Activated naive CD4-positive, alpha-beta T cell treated with anti-CD3 and anti-CD28 coated beads for 36 hours (primary cell): ENCODE measurements at regions not wholly inside any gene's neighbourhood (a gene's known extent, or its start where the extent isn't known, plus 50 kb on each side); places are given as distances from the start of the nearest gene placed in this dataset.

ENCODE experiments used
- CTCF ChIA-PET: fragments of 350-600 bp; sonication (Branson Sonifier 250); formaldehyde crosslinking; loops from one replicate; lab custom pipeline; 2021; ENCODE audit warnings: antibody characterized with exemption; lab: Charles Lee
- DNase-seq: peaks from one replicate; pipeline ENCODE4 v3.0.0-alpha.2; 2020
- H3K27ac Mint-ChIP-seq: one replicate; pipeline ENCODE4 v1.8.0; 2021; ENCODE audit warnings: mild to moderate bottlenecking, mixed read lengths
- H3K27me3 Mint-ChIP-seq: one replicate; pipeline ENCODE4 v1.8.0; 2021; ENCODE audit warnings: low read depth, mixed read lengths
- H3K36me3 Mint-ChIP-seq: one replicate; pipeline ENCODE4 v1.8.0; 2021; ENCODE audit warnings: low read depth, mixed read lengths
- H3K4me1 Mint-ChIP-seq: one replicate; pipeline ENCODE4 v1.8.0; 2021; ENCODE audit warnings: low read depth, mixed read lengths
- H3K4me3 Mint-ChIP-seq: one replicate; pipeline ENCODE4 v1.8.0; 2021; ENCODE audit warnings: mild to moderate bottlenecking, moderate library complexity, mixed read lengths
- H3K9me3 Mint-ChIP-seq: one replicate; pipeline ENCODE4 v1.8.0; 2021; ENCODE audit warnings: mixed read lengths
- intact Hi-C: fragments of 100-400 bp; cut with micrococcal nuclease; formaldehyde crosslinking; loops from one replicate; pipeline ENCODE4 v1.15.1; 2023

DNA sequence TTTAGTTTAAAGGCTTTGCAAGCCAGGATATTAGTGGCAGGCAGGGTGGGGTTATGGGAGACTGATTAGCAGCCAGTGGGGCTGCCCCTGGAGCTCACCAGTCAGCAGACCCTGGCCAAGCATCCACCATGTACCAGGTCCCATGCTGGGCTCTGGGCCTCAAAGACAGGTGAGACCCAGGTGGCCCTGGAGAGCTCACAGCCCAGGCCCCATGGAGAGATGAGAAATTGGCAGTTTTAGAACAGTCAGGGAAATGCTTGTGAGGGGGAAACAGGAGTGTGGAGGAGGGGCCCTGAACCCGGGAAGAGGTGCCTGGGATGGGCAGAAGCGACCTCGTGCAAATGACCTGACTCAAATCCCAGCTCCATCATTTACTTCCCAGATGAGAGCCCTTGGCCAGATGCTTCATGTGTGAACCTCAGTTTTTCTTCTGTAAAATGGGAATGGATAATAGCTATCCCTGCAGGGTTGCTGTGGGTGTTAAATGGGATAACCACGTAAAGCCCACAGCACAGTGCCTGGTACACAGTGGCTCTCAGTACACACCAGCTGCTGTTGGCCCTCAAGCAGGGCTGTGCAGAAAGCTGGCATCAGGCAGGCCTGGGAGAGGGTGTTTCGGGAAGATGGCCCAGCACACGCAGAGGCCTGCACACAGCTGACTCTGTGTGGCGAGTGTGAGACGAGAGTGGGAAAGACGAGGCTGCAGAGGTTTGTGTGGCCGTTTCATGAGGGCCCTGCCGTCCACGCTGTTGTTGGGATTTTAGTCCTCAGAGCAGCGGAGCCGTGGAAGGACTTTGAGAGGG, 518.5 kb downstream of the PTPRU start:
- no peak overlapping the region for H3K27ac Mint-ChIP-seq
- no peak overlapping the region for H3K4me3 Mint-ChIP-seq
- peaks cover 5% of the 10 kb centered on the region for H3K27me3 Mint-ChIP-seq
- H3K36me3 Mint-ChIP-seq = no peaks in the 10 kb centered on the region
- intact Hi-C loops = no loop called here
- no peaks in the 10 kb centered on the region for H3K4me1 Mint-ChIP-seq
- CTCF ChIA-PET = no interaction called here
- no peaks in the 10 kb centered on the region for H3K9me3 Mint-ChIP-seq
- DNase-seq = no peak

GRCh38 chr1:29753771-29754572, 517.6 kb downstream of the PTPRU start:
- H3K27ac Mint-ChIP-seq = no peak overlapping the region
- H3K27me3 Mint-ChIP-seq = peaks cover 5% of the 10 kb centered on the region
- no peaks in the 10 kb centered on the region for H3K9me3 Mint-ChIP-seq
- CTCF ChIA-PET = no interaction called here
- no peak for DNase-seq
- intact Hi-C loops = no loop called here
- H3K4me3 Mint-ChIP-seq = no peak overlapping the region
- H3K36me3 Mint-ChIP-seq = no peaks in the 10 kb centered on the region
- H3K4me1 Mint-ChIP-seq = no peaks in the 10 kb centered on the region

GRCh38 chr1:29753244-29753643, 516.9 kb downstream of the PTPRU start:
- CTCF ChIA-PET = no interaction called here
- H3K4me1 Mint-ChIP-seq = no peaks in the 10 kb centered on the region
- no peaks in the 10 kb centered on the region for H3K36me3 Mint-ChIP-seq
- intact Hi-C loops = no loop called here
- no peak for DNase-seq
- no peak overlapping the region for H3K27ac Mint-ChIP-seq
- H3K27me3 Mint-ChIP-seq = peaks cover 5% of the 10 kb centered on the region
- no peak overlapping the region for H3K4me3 Mint-ChIP-seq
- H3K9me3 Mint-ChIP-seq = no peaks in the 10 kb centered on the region

GRCh38 chr1:29752141-29752540, 515.8 kb downstream of the PTPRU start:
- no peak for DNase-seq
- Mint-ChIP-seq H3K27ac (no peak overlapping the region), H3K4me1 (no peaks in the 10 kb centered on the region), H3K4me3 (no peak overlapping the region), H3K9me3 (no peaks in the 10 kb centered on the region), H3K36me3 (no peaks in the 10 kb centered on the region), H3K27me3 (peaks cover 5% of the 10 kb centered on the region)
- intact Hi-C loops = no loop called here
- CTCF ChIA-PET = no interaction called here

DNA sequence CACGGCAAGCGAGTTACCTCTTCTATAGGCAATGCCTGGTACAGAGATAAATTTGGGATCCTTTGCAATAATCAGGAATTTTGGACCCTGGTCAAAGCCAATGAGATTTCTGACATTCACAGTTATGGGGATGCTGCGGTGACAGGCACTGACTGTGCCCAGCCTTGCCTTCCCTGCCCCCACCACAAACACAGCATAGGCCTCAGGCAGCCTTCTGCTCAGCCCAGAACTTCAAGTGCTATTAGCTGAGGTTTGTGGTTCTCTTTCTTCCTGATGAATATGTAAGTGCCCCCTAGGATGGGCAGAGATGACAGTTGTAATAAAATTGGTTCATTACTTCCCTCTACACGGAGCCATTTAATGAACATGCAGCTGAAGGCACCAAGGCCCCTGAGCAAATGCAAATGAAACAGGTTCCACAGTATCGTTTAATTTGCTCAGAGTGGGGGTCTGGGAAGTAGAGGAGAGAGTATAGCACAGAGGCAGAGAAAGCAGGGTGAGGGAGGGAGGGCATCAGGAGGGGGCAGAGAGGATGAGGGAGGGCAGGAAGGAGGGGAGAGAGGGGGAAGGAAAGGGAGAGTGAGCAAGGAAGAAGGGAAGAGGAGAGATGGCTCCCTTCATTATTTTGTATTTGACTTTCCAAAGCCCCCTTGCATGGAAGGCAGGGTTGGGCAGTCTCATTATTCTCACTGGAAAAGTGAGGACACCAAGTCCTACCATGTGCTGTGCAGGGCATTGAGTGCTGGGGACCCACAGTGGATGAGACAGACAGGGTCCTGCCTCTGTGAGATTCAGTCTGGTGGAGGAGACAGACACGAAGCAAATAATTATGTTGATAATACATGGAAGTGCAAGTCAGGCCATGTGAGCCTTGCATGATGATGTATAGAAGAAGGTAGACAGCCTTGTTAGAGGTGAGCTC, 513.0 kb downstream of the PTPRU start:
- no peak for DNase-seq
- Mint-ChIP-seq H3K27me3 (peaks cover 7% of the 10 kb centered on the region), H3K36me3 (no peaks in the 10 kb centered on the region), H3K4me3 (no peak overlapping the region), H3K27ac (no peak overlapping the region), H3K4me1 (no peaks in the 10 kb centered on the region), H3K9me3 (no peaks in the 10 kb centered on the region)
- CTCF ChIA-PET = no interaction called here
- intact Hi-C loops = no loop called here

- Mint-ChIP-seq H3K27me3 (peaks cover 9% of the 10 kb centered on the region), H3K36me3 (no peaks in the 10 kb centered on the region)
These were observed 510.9 kb downstream of the PTPRU start for GRCh38 chr1:29747196-29747595.

GRCh38 chr1:29746076-29746665, 509.8 kb downstream of the PTPRU start:
- intact Hi-C loops = no loop called here
- no peaks in the 10 kb centered on the region for H3K9me3 Mint-ChIP-seq
- H3K4me3 Mint-ChIP-seq = no peak overlapping the region
- CTCF ChIA-PET = no interaction called here
- no peaks in the 10 kb centered on the region for H3K4me1 Mint-ChIP-seq
- no peak overlapping the region for H3K27ac Mint-ChIP-seq
- no peak for DNase-seq
- peaks cover 4% of the 10 kb centered on the region for H3K27me3 Mint-ChIP-seq
- H3K36me3 Mint-ChIP-seq = no peaks in the 10 kb centered on the region

More at GRCh38 chr1:29747196-29747595, 510.9 kb downstream of the PTPRU start:
- DNase-seq = no peak
- no peaks in the 10 kb centered on the region for H3K9me3 Mint-ChIP-seq
- H3K4me1 Mint-ChIP-seq = no peaks in the 10 kb centered on the region
- H3K4me3 Mint-ChIP-seq = no peak overlapping the region
- CTCF ChIA-PET = interaction anchor here (0.6 kb wide), 1 partner anchor 364 kb away, joined by 3 read pairs; no protein-coding TSS in a partner anchor
- no peak overlapping the region for H3K27ac Mint-ChIP-seq
- intact Hi-C loops = no loop called here

DNA sequence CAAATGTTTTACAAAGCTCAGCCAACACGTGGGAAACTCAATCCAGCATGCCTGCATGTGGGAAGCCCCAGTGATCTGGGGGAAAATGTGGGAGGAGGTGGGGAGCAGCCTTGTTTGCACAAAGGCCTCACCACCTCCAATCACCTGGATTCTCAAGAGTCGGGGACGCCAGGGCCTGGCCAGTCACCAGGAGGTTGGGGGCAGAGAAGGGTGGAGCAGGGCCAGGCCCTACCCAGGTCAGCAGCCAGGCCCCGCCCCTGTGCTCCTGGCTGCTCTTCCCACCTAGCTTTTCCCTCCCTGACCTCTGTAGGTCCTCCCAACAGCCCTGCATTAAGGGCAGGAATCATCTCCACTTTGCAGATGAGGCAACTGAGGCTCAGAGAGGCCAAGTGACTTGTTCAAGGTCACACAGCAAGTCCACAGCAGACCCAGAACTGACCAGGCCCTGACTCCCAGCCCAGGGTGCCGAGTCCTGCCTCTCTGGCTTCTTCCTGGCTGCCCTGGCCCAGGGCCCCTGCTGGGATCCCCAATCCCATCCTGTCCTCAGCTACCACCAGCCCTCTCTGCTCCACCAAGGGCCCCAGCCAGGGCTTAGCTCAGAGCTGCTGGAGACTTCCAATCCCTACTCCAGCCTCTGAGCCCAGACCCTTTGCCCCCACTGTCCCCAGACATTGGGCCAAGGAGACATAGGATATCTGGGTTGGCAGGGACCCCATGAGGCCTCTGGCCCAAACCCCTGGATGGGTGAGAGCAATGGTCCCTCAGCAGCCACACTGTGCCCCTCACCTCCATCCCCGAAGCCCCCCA, 508.6 kb downstream of the PTPRU start:
- Mint-ChIP-seq H3K27ac (no peak overlapping the region), H3K4me1 (no peaks in the 10 kb centered on the region), H3K4me3 (no peak overlapping the region), H3K9me3 (no peaks in the 10 kb centered on the region), H3K36me3 (no peaks in the 10 kb centered on the region), H3K27me3 (peaks cover 6% of the 10 kb centered on the region)
- DNase-seq = no peak
- CTCF ChIA-PET = no interaction called here
- intact Hi-C loops = no loop called here

- Mint-ChIP-seq H3K4me3 (no peak overlapping the region), H3K4me1 (no peaks in the 10 kb centered on the region), H3K27ac (no peak overlapping the region), H3K27me3 (peaks cover 6% of the 10 kb centered on the region), H3K9me3 (no peaks in the 10 kb centered on the region), H3K36me3 (no peaks in the 10 kb centered on the region)
- CTCF ChIA-PET = no interaction called here
- no peak for DNase-seq
- intact Hi-C loops = no loop called here
These were observed 507.6 kb downstream of the PTPRU start for GRCh38 chr1:29743931-29744330.

GRCh38 chr1:29743264-29743663, 506.9 kb downstream of the PTPRU start:
- CTCF ChIA-PET = no interaction called here
- intact Hi-C loops = no loop called here

DNA sequence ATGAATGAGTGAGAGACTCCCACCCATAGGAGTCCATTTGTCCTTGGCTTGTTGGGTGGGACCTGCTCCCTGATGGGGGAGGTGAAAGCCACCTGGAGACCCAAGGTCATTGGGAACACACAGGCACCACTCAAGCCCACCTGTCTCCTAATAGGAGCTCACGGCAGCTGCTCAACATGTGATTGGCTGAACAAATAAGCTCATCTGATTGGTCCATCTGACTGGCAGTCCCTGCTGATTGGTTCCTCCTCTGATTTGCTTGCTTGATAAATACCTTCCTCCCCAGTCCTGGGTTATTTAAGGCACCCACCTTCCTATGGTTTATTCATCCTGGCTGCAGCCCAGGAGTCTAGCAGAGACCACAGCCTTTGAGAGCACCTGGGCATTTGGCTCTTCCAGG, 502.9 kb downstream of the PTPRU start:
- Mint-ChIP-seq H3K27me3 (peaks cover 4% of the 10 kb centered on the region), H3K36me3 (no peaks in the 10 kb centered on the region), H3K4me1 (no peaks in the 10 kb centered on the region), H3K4me3 (no peak overlapping the region), H3K9me3 (no peaks in the 10 kb centered on the region), H3K27ac (no peak overlapping the region)
- CTCF ChIA-PET = no interaction called here
- intact Hi-C loops = no loop called here
- DNase-seq = no peak

More at GRCh38 chr1:29743264-29743663, 506.9 kb downstream of the PTPRU start:
- Mint-ChIP-seq H3K27ac (no peak overlapping the region), H3K4me3 (no peak overlapping the region), H3K4me1 (no peaks in the 10 kb centered on the region), H3K9me3 (no peaks in the 10 kb centered on the region), H3K27me3 (peaks cover 6% of the 10 kb centered on the region), H3K36me3 (no peaks in the 10 kb centered on the region)
- DNase-seq = no peak
